Neural cell (in vitro differentiated cells): ENCODE measurements at regions not wholly inside any gene's neighbourhood (a gene's known extent, or its start where the extent isn't known, plus 50 kb on each side); places are given as distances from the start of the nearest gene placed in this dataset.

ENCODE experiments used
- H2AFZ ChIP-seq: fragments of 200-600, 300-800 bp; sonication (generic), shearing (Covaris generic); 2 replicates; pipeline ENCODE4 v1.6.0; 2014; ENCODE audit warnings: low read depth, mild to moderate bottlenecking, antibody characterized with exemption, low read length, moderate library complexity
- H3F3A ChIP-seq: fragments of 200-600 bp; shearing (Covaris generic); 2 replicates; pipeline ENCODE4 v1.6.1; 2016; ENCODE audit warnings: mild to moderate bottlenecking, moderate library complexity, mixed read lengths, antibody characterized with exemption, low read length; ENCODE audit not compliant: insufficient read depth, poor library complexity, severe bottlenecking
- H3K27ac ChIP-seq: fragments of 200-600, 300-800 bp; sonication (generic), shearing (Covaris generic); 2 replicates; pipeline ENCODE4 v1.5.1; 2014; ENCODE audit warnings: mild to moderate bottlenecking, low read length, moderate library complexity
- H3K27me3 ChIP-seq: fragments of 300-800, 200-600 bp; sonication (generic), shearing (Covaris generic); 2 replicates; pipeline ENCODE4 v1.6.0; 2014; ENCODE audit warnings: mild to moderate bottlenecking, low read depth, low read length, moderate library complexity; ENCODE audit not compliant: insufficient read depth
- H3K36me3 ChIP-seq: fragments of 300-800, 200-600 bp; sonication (generic), shearing (Covaris generic); 2 replicates; pipeline ENCODE4 v1.5.1; 2014; ENCODE audit warnings: mild to moderate bottlenecking, antibody characterized with exemption, low read length, moderate library complexity; ENCODE audit not compliant: insufficient read depth
- H3K4me2 ChIP-seq: fragments of 300-800, 200-600 bp; sonication (generic), shearing (Covaris generic); 2 replicates; pipeline ENCODE4 v1.6.0; 2014; ENCODE audit warnings: mild to moderate bottlenecking, low read length
- H3K4me3 ChIP-seq: fragments of 300-800, 200-600 bp; sonication (generic), shearing (Covaris generic); 2 replicates; pipeline ENCODE4 v1.5.1; 2014; ENCODE audit warnings: mild to moderate bottlenecking, low read length, moderate library complexity
- H3K79me2 ChIP-seq: fragments of 200-600 bp; shearing (Covaris generic); replicated peaks from 2 replicates; pipeline ENCODE4 v1.6.0; 2014; ENCODE audit warnings: mild to moderate bottlenecking, low read length, moderate library complexity; ENCODE audit not compliant: insufficient read depth
- H3K9ac ChIP-seq: fragments of 300-800, 200-600 bp; sonication (generic), shearing (Covaris generic); 2 replicates; pipeline ENCODE4 v1.6.1; 2016; ENCODE audit warnings: mild to moderate bottlenecking, low read length, mixed read lengths
- H3K9me2 ChIP-seq: fragments of 200-600 bp; shearing (Covaris generic); 2 replicates; pipeline ENCODE4 v1.6.1; 2016; ENCODE audit warnings: mild to moderate bottlenecking, low read length, mixed read lengths; ENCODE audit not compliant: insufficient read depth
- H3K9me3 ChIP-seq: fragments of 200-600, 300-800 bp; sonication (generic), shearing (Covaris generic); 2 replicates; pipeline ENCODE4 v1.6.1; 2016; ENCODE audit warnings: mild to moderate bottlenecking, mixed run types, low read length, moderate library complexity, mixed read lengths
- H4K20me1 ChIP-seq: fragments of 200-600 bp; shearing (Covaris generic); 2 replicates; pipeline ENCODE4 v1.6.1; 2016; ENCODE audit warnings: mild to moderate bottlenecking, mixed run types; ENCODE audit not compliant: insufficient read depth
- CTCF ChIP-seq: fragments of 450-650 bp; IDR thresholded peaks from 2 replicates; pipeline ENCODE4 v1.5.1; 2014; ENCODE audit warnings: antibody characterized with exemption, mild to moderate bottlenecking, moderate library complexity; ENCODE audit not compliant: poor library complexity, severe bottlenecking
- EP300 ChIP-seq: fragments of 450-650 bp; conservative IDR thresholded peaks from 2 replicates; pipeline ENCODE4 v1.6.1; 2014; ENCODE audit warnings: antibody characterized with exemption, mild to moderate bottlenecking, moderate library complexity; ENCODE audit not compliant: poor library complexity, severe bottlenecking
- EZH2 ChIP-seq: fragments of 200-600, 300-800 bp; shearing (Covaris generic), sonication (generic); IDR thresholded peaks from 2 replicates; pipeline ENCODE4 v1.6.1; 2014; ENCODE audit warnings: antibody characterized with exemption, low read length, borderline replicate concordance, mild to moderate bottlenecking; ENCODE audit not compliant: insufficient read depth, poor library complexity, severe bottlenecking
- MXI1 ChIP-seq: fragments of 450-650 bp; conservative IDR thresholded peaks from 2 replicates; pipeline ENCODE4 v1.6.1; 2014; ENCODE audit warnings: antibody characterized with exemption, mild to moderate bottlenecking; ENCODE audit not compliant: poor library complexity, severe bottlenecking
- POLR2AphosphoS5 ChIP-seq: IDR thresholded peaks from 2 replicates; pipeline ENCODE4 v1.6.1; 2012
- RAD21 ChIP-seq: fragments of 450-650 bp; conservative IDR thresholded peaks from 2 replicates; pipeline ENCODE4 v1.6.1; 2014; ENCODE audit warnings: antibody characterized with exemption, mild to moderate bottlenecking, moderate library complexity
- REST ChIP-seq: IDR thresholded peaks from 2 replicates; pipeline ENCODE4 v1.6.1; 2012; ENCODE audit warnings: borderline replicate concordance
- SMC3 ChIP-seq: fragments of 450-650 bp; conservative IDR thresholded peaks from 2 replicates; pipeline ENCODE4 v1.6.1; 2014; ENCODE audit warnings: antibody characterized with exemption, mild to moderate bottlenecking, moderate library complexity; ENCODE audit not compliant: poor library complexity
- TAF1 ChIP-seq: IDR thresholded peaks from 2 replicates; pipeline ENCODE4 v1.6.1; 2012; ENCODE audit warnings: low read depth

DNA sequence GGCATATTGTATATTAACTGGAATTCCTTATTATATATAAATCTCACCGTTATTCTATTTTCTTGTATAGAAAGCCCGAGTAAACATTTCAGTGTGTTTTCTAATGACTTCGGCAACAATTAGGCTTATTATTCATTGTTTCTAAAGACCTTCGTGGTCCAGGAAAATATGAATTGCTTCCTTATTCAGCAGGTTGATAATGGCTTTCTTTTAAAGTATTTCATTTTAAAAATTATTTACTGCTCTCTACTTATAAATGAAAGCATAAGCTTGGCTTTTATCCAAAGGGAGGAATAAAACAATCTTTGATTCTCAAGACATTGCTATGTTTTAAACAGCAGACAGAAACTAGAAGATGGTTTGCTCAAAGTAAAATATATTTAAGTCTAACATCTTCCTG lies 198.4 kb upstream of the RGS18 start:
- Histone ChIP-seq H3K4me2 (no peak overlapping the region), H3K79me2 (no peaks in the 10 kb centered on the region), H4K20me1 (no peaks in the 10 kb centered on the region), H3K36me3 (no peaks in the 10 kb centered on the region), H3F3A (no peaks in the 10 kb centered on the region), H2AFZ (no peak overlapping the region), H3K27me3 (no peaks in the 10 kb centered on the region), H3K27ac (no peak overlapping the region), H3K4me3 (no peak overlapping the region), H3K9me3 (no peaks in the 10 kb centered on the region), H3K9ac (no peak overlapping the region), H3K9me2 (no peaks in the 10 kb centered on the region)
- no peak for TF ChIP-seq CTCF
- no peak for TF ChIP-seq MXI1
- TF ChIP-seq TAF1, result no peak
- no peak for TF ChIP-seq RAD21
- TF ChIP-seq POLR2AphosphoS5, result no peak
- TF ChIP-seq EZH2, result no peak
- no peak for TF ChIP-seq SMC3
- no peak for TF ChIP-seq REST
- TF ChIP-seq EP300, result no peak

DNA sequence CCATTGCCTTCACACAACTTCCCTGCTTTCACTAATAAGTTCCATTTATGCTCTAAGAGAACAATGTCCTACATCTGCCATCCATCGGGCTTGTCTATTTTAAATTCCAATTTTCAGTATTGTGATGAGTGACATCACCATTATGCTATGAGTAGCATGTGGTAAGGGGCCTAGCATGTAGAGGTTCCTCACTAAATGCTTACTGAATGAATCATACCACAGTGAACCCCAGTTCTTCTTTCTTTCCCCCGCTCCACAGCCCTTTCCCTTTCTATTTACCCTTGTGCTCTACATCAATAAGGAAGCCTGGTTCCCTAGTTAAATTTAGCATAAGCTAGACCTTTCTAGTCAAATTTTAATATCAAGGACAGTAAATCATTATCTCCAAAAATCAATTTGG lies 195.0 kb upstream of the RGS18 start:
- Histone ChIP-seq H3K36me3 (no peaks in the 10 kb centered on the region), H3K9me2 (no peaks in the 10 kb centered on the region), H2AFZ (no peak overlapping the region), H4K20me1 (no peaks in the 10 kb centered on the region), H3K79me2 (no peaks in the 10 kb centered on the region), H3K9ac (no peak overlapping the region), H3K9me3 (no peaks in the 10 kb centered on the region), H3K27ac (no peak overlapping the region), H3F3A (no peaks in the 10 kb centered on the region), H3K27me3 (no peaks in the 10 kb centered on the region), H3K4me3 (no peak overlapping the region), H3K4me2 (no peak overlapping the region)
- no peak for TF ChIP-seq TAF1
- no peak for TF ChIP-seq RAD21
- TF ChIP-seq REST, result no peak
- no peak for TF ChIP-seq EZH2
- no peak for TF ChIP-seq CTCF
- no peak for TF ChIP-seq POLR2AphosphoS5
- TF ChIP-seq EP300, result no peak
- TF ChIP-seq MXI1, result no peak
- no peak for TF ChIP-seq SMC3
